Stimulated activated CD4-positive, alpha-beta T cell treated with anti-CD3 and anti-CD28 coated beads, Interleukin-4, amount 100 ng/mL, for 4 hours (primary cell): ENCODE measurements at regions not wholly inside any gene's neighbourhood (a gene's known extent, or its start where the extent isn't known, plus 50 kb on each side); places are given as distances from the start of the nearest gene placed in this dataset.

Experiments
- DNase-seq, 2 experiments: peaks; one replicate each; pipeline ENCODE4 v3.0.0-alpha.2; 2020

DNA sequence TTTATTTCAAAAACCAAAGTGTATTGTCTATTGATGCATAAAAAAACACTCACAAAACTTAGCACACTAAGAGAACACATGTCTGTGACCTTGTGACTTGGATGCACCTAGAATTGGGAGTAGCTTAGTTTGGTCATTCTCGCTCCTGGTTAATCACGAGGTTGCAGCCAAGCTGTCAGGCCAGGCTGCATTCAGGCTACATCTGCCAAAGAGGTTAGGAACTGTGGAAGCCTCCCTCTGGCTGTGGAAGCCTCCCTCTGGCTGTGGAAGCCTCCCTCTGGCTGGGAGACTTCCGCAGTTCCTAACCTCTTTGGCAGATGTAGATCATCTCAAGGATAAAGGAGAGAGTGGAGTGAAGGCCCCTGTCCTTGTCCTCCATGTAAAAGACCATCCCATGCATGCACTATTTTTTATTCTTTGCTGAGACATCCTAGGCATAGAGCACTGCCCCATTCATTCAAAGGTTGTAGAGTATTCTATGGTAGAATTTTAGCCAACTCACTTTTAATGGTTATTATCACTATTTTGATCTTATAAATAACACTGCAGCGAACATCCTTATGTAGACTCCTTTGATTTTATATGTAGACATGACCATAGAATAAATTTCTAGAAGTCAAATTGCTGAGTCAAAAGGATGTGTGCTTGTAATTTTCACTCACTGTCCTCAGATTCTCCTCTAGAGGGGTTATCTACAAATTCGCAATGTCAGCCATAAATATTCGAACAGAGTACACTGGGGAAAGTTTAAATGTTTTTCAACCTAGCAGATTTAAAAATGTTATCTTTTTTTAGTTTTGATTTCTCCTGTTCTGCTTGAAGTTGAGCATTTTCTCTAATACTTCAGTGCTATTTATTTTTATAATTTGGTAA, 63.0 kb upstream of the IGLL5 start:
- no peak for DNase-seq

DNA sequence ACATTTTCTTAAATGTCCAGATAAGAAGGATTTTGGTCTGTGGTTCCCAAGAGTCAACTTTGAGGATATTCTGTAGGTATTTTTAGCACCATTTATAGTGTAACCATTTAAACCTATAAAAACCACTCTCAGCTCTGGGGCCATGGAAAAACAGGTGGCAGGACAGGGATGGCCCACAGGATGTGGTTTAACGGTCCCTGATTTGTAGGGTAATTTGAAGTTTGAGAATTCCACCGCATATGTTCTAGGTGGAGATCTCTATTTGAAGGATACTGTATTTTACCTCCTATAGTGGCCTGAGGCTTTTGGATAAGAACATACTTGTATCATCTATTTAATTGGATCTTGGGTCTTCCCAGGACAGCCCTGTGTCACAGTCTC, 62.4 kb upstream of the IGLL5 start:
- DNase-seq = no peak

DNA sequence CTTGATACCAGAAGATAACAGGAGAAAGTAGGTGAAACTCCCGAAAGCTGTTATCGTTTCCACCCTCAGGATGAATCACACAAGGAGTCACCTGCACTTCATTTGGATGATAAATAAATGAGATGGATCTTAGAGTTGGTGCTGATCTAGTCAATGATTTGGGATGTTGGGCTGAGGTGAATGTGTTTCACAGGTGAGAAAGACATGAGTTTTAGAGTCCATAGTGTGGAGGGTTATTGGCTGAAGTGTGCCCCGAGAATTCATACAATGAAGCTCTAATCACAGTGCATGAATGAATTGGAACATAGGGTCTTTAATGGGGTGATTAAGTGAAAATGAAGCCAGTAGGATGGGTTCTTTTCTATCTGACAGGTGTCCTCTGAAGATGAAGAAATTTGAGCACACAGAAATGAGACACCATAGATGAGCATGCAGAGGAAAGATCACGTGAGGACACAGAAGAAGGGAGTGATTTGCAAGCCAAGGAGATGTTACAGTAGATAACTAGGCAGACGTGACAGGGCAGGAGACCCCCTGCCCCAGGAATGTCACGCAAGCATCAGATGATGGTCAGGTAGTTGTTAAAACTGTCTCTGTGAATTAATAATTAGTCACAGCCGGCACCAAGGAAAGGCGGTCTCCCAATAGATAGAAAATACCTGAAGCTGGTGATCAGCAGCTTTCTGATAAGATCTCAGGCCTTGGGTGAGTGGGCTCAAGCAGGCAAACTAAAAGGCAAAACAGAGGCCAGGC, 60.3 kb upstream of the IGLL5 start:
- no peak for DNase-seq

DNA sequence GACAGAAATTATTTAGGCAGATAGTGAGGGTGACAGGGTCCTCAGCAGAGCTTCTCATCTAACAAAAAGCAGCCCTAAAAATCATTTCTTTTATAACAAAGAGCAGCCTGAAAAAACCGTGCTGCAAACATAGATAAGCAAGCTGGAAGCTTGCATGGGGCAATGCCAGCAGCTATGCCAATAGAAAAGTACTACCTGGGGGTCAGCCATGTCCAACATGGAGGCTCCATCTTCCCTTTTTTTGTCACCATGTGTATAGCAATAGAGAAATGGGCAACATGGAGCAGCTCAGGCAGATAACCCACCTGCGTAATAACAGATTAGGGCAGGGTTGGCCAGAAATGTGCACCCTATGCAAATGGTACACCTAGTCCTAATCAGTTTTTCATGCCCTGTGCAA, 57.4 kb upstream of the IGLL5 start:
- no peak for DNase-seq

GRCh38 chr22:22830957-22831688, 56.5 kb upstream of the IGLL5 start:
- no peak for DNase-seq

DNA sequence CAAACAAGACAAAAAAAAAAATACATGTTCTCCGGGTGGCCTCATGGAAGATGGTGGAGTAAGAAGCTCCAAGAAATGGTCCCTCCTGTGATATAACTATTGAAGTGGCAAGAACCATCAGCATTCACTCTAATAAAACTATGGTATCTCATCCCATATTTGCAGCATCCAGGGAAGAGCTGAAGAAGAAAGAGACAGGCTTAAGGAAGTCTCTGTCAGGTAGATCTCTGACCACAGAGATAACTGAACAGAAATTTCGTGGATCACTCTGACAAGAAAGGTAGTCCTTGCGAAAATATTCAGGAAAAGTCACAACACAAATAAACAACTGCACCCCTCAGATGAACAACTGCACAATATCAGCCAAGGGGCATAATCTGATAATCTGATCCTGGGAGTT, 54.6 kb upstream of the IGLL5 start:
- DNase-seq = no peak

DNA sequence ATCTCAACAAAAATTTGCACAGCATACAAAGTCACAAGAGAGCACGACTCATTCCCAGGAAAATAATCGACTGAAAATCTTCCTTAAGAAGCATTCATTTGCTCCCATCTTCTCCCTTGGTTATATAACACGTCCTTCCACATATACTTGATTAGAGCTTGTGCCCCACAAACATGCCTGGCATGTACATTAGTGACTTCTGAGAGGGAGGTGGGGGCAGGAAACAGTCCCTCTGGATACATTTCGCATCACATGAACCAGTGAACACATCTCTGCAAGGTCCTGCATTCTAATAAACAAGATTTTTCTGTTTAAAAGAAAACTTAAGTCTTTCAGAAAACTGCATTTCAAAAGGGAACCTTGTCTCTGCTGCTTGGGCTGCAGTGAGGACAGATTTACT, 54.1 kb upstream of the IGLL5 start:
- no peak for DNase-seq

GRCh38 chr22:22834204-22834603, 53.4 kb upstream of the IGLL5 start:
- no peak for DNase-seq

GRCh38 chr22:22834783-22835182, 52.8 kb upstream of the IGLL5 start:
- DNase-seq = no peak

GRCh38 chr22:22835242-22835641, 52.4 kb upstream of the IGLL5 start:
- no peak for DNase-seq

GRCh38 chr22:22835771-22836291, 51.8 kb upstream of the IGLL5 start:
- DNase-seq = no peak

GRCh38 chr22:22836635-22837034, 51.0 kb upstream of the IGLL5 start:
- no peak for DNase-seq
